A673 (cell line): ENCODE measurements at regions not wholly inside any gene's neighbourhood (a gene's known extent, or its start where the extent isn't known, plus 50 kb on each side); places are given as distances from the start of the nearest gene placed in this dataset.

Experiments used
- EZH2 ChIP-seq: fragments of 200-600 bp; sonication (generic); IDR thresholded peaks from 2 replicates; pipeline ENCODE4 v1.6.1; 2017; ENCODE audit warnings: borderline replicate concordance, low read depth, mild to moderate bottlenecking, mixed read lengths, antibody characterized with exemption, low read length; ENCODE audit not compliant: poor library complexity, severe bottlenecking
- TF ChIP-seq, protein P1 (sequence below): fragments of 300-800, 200-600 bp; sonication (generic); conservative IDR thresholded peaks from 2 replicates; pipeline ENCODE4 v1.5.1; 2017; ENCODE audit warnings: low read depth, mild to moderate bottlenecking, antibody characterized with exemption, low read length, moderate library complexity, mixed read lengths

- TF ChIP-seq, protein P1, sequence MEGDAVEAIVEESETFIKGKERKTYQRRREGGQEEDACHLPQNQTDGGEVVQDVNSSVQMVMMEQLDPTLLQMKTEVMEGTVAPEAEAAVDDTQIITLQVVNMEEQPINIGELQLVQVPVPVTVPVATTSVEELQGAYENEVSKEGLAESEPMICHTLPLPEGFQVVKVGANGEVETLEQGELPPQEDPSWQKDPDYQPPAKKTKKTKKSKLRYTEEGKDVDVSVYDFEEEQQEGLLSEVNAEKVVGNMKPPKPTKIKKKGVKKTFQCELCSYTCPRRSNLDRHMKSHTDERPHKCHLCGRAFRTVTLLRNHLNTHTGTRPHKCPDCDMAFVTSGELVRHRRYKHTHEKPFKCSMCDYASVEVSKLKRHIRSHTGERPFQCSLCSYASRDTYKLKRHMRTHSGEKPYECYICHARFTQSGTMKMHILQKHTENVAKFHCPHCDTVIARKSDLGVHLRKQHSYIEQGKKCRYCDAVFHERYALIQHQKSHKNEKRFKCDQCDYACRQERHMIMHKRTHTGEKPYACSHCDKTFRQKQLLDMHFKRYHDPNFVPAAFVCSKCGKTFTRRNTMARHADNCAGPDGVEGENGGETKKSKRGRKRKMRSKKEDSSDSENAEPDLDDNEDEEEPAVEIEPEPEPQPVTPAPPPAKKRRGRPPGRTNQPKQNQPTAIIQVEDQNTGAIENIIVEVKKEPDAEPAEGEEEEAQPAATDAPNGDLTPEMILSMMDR = no peak
- no peak for TF ChIP-seq EZH2
Measured at GRCh38 chr16:62717026-62717425, 680.8 kb upstream of the CDH8 start.
